ENCODE measurements at regions not wholly inside any gene's neighbourhood (a gene's known extent, or its start where the extent isn't known, plus 50 kb on each side); places are given as distances from the start of the nearest gene placed in this dataset.

DNA sequence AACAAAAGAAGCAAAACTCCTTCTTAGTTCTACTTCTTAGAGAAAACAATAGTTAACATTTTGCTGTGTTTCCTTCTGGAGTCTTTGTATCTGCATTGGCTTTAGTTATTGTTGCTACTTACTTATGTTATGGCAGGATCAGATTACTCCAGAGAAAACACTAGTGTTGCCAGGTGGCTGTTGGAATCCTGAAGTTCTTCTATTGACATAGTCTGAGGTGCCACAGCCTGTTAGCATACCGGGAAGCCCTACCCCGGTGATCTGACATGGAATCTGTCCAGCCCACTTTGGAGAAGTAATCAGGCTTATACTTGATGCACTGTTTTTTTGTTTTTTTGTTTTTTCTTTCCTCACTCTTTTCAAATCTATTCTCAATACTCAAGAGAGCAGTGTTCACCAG, 68.5 kb upstream of the CEP78 start:
- TF ChIP-seq, protein P1, sequence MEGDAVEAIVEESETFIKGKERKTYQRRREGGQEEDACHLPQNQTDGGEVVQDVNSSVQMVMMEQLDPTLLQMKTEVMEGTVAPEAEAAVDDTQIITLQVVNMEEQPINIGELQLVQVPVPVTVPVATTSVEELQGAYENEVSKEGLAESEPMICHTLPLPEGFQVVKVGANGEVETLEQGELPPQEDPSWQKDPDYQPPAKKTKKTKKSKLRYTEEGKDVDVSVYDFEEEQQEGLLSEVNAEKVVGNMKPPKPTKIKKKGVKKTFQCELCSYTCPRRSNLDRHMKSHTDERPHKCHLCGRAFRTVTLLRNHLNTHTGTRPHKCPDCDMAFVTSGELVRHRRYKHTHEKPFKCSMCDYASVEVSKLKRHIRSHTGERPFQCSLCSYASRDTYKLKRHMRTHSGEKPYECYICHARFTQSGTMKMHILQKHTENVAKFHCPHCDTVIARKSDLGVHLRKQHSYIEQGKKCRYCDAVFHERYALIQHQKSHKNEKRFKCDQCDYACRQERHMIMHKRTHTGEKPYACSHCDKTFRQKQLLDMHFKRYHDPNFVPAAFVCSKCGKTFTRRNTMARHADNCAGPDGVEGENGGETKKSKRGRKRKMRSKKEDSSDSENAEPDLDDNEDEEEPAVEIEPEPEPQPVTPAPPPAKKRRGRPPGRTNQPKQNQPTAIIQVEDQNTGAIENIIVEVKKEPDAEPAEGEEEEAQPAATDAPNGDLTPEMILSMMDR (IDR thresholded peaks at IDR 0.05), result no peak
- no peak for TF ChIP-seq POLR2A (IDR thresholded peaks at IDR 0.05)

Measured in thyroid gland (tissue), 4 donors.